Parathyroid adenoma (tissue), 2 donors: ENCODE measurements at regions not wholly inside any gene's neighbourhood (a gene's known extent, or its start where the extent isn't known, plus 50 kb on each side); places are given as distances from the start of the nearest gene placed in this dataset.

Experiments used
- H2AFZ ChIP-seq: fragments of 300-600 bp; sonication (generic); one replicate; pipeline ENCODE4 v1.7.0; 2017; ENCODE audit warnings: antibody characterized with exemption, mild to moderate bottlenecking
- H3K27ac ChIP-seq: fragments of 300-600 bp; sonication (generic); one replicate; pipeline ENCODE4 v1.7.0; 2017
- H3K27me3 ChIP-seq: fragments of 300-600 bp; sonication (generic); one replicate; pipeline ENCODE4 v1.7.0; 2017; ENCODE audit warnings: low read length; ENCODE audit not compliant: control insufficient read depth, insufficient read depth
- H3K36me3 ChIP-seq: fragments of 300-600 bp; sonication (generic); one replicate; pipeline ENCODE4 v1.7.0; 2017; ENCODE audit warnings: low read length; ENCODE audit not compliant: control insufficient read depth, insufficient read depth
- H3K4me1 ChIP-seq: fragments of 300-600 bp; sonication (generic); one replicate; pipeline ENCODE4 v1.7.0; 2017; ENCODE audit warnings: control low read depth
- H3K4me2 ChIP-seq: fragments of 300-600 bp; sonication (generic); one replicate; pipeline ENCODE4 v1.7.0; 2017; ENCODE audit warnings: low read length
- H3K4me3 ChIP-seq: fragments of 300-600 bp; sonication (generic); one replicate; pipeline ENCODE4 v1.7.0; 2017; ENCODE audit warnings: low read depth, low read length
- H3K79me2 ChIP-seq: fragments of 300-600 bp; sonication (generic); one replicate; pipeline ENCODE4 v1.7.0; 2017; ENCODE audit warnings: control low read depth
- H3K9ac ChIP-seq: fragments of 300-600 bp; sonication (generic); one replicate; pipeline ENCODE4 v1.7.0; 2017; ENCODE audit warnings: mild to moderate bottlenecking
- H3K9me3 ChIP-seq: fragments of 300-600 bp; sonication (generic); one replicate; pipeline ENCODE4 v1.7.0; 2017; ENCODE audit warnings: low read length; ENCODE audit not compliant: control insufficient read depth
- CTCF ChIP-seq: fragments of 300-600 bp; sonication (generic); IDR thresholded peaks from one replicate; pipeline ENCODE4 v1.7.0; 2017; ENCODE audit warnings: antibody characterized with exemption, mild to moderate bottlenecking
- donor health status: primary hyperparathyroidism.

GRCh38 chr20:60070791-60071190 lies 112.6 kb downstream of the CDH26 start:
- H3K36me3 ChIP-seq, result no peaks in the 10 kb centered on the region
- no peak overlapping the region for H3K4me2 ChIP-seq
- no peak overlapping the region for H3K27ac ChIP-seq
- no peak overlapping the region for H3K4me3 ChIP-seq
- no peaks in the 10 kb centered on the region for H3K79me2 ChIP-seq
- no peak overlapping the region for H2AFZ ChIP-seq
- H3K9ac ChIP-seq, result no peak overlapping the region
- H3K9me3 ChIP-seq, result no peaks in the 10 kb centered on the region
- TF ChIP-seq CTCF, result no peak
- no peaks in the 10 kb centered on the region for H3K27me3 ChIP-seq
- no peaks in the 10 kb centered on the region for H3K4me1 ChIP-seq

GRCh38 chr20:60071965-60072364 lies 113.7 kb downstream of the CDH26 start:
- Histone ChIP-seq H3K9me3 (no peaks in the 10 kb centered on the region), H3K79me2 (no peaks in the 10 kb centered on the region), H3K27me3 (no peaks in the 10 kb centered on the region), H2AFZ (no peak overlapping the region), H3K27ac (no peak overlapping the region), H3K9ac (no peak overlapping the region), H3K4me3 (no peak overlapping the region), H3K36me3 (no peaks in the 10 kb centered on the region), H3K4me1 (no peaks in the 10 kb centered on the region), H3K4me2 (no peak overlapping the region)
- TF ChIP-seq CTCF, result no peak

GRCh38 chr20:60073086-60073485 lies 114.9 kb downstream of the CDH26 start:
- no peaks in the 10 kb centered on the region for H3K79me2 ChIP-seq
- H3K9ac ChIP-seq, result no peak overlapping the region
- no peaks in the 10 kb centered on the region for H3K9me3 ChIP-seq
- H3K4me1 ChIP-seq, result no peaks in the 10 kb centered on the region
- H3K27ac ChIP-seq, result no peak overlapping the region
- H3K4me3 ChIP-seq, result no peak overlapping the region
- no peak overlapping the region for H3K4me2 ChIP-seq
- H2AFZ ChIP-seq, result no peak overlapping the region
- no peaks in the 10 kb centered on the region for H3K27me3 ChIP-seq
- TF ChIP-seq CTCF, result no peak
- no peaks in the 10 kb centered on the region for H3K36me3 ChIP-seq

- no peak overlapping the region for H3K4me3 ChIP-seq
- H3K79me2 ChIP-seq, result no peaks in the 10 kb centered on the region
- TF ChIP-seq CTCF, result no peak
- H3K9ac ChIP-seq, result no peak overlapping the region
- no peak overlapping the region for H3K27ac ChIP-seq
- H3K36me3 ChIP-seq, result no peaks in the 10 kb centered on the region
- no peaks in the 10 kb centered on the region for H3K27me3 ChIP-seq
- no peak overlapping the region for H2AFZ ChIP-seq
- H3K4me1 ChIP-seq, result no peaks in the 10 kb centered on the region
- no peak overlapping the region for H3K4me2 ChIP-seq
- no peaks in the 10 kb centered on the region for H3K9me3 ChIP-seq
Measured at GRCh38 chr20:60073504-60073903, 115.3 kb downstream of the CDH26 start.

- Histone ChIP-seq H3K27me3 (no peaks in the 10 kb centered on the region), H2AFZ (no peak overlapping the region), H3K4me1 (no peaks in the 10 kb centered on the region), H3K4me3 (no peak overlapping the region), H3K9me3 (no peaks in the 10 kb centered on the region), H3K27ac (no peak overlapping the region), H3K79me2 (no peaks in the 10 kb centered on the region), H3K4me2 (no peak overlapping the region), H3K36me3 (no peaks in the 10 kb centered on the region), H3K9ac (no peak overlapping the region)
- TF ChIP-seq CTCF, result no peak
Measured at GRCh38 chr20:60074276-60074675, 116.1 kb downstream of the CDH26 start.
